ENCODE measurements at regions not wholly inside any gene's neighbourhood (a gene's known extent, or its start where the extent isn't known, plus 50 kb on each side); places are given as distances from the start of the nearest gene placed in this dataset.

DNA sequence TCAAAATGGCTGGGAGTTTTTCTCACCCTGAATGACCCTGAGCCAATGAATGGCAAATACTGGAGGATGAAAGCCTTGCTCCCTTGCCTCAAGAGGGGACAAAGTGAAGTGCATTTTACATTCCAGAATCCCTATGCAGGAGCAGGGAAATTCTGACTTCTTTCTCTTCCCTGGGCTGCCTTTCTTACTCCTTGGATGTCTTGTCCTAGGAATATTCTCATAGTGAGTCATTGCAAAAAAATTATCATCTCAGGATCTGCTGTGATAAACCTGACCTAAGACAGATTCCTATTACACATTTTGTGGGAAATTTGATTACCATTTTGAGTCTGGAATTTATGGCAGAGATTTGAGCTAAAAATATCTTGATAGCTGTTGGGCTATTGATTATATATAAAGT is 199.9 kb downstream of the TMA16 start:
- TF ChIP-seq, protein P1, sequence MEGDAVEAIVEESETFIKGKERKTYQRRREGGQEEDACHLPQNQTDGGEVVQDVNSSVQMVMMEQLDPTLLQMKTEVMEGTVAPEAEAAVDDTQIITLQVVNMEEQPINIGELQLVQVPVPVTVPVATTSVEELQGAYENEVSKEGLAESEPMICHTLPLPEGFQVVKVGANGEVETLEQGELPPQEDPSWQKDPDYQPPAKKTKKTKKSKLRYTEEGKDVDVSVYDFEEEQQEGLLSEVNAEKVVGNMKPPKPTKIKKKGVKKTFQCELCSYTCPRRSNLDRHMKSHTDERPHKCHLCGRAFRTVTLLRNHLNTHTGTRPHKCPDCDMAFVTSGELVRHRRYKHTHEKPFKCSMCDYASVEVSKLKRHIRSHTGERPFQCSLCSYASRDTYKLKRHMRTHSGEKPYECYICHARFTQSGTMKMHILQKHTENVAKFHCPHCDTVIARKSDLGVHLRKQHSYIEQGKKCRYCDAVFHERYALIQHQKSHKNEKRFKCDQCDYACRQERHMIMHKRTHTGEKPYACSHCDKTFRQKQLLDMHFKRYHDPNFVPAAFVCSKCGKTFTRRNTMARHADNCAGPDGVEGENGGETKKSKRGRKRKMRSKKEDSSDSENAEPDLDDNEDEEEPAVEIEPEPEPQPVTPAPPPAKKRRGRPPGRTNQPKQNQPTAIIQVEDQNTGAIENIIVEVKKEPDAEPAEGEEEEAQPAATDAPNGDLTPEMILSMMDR (IDR thresholded peaks at IDR 0.05; ENCODE audit: low read depth, low read length), result no peak
- TF ChIP-seq POLR2A (IDR thresholded peaks at IDR 0.05; ENCODE audit: extremely low read depth, insufficient read length), result no peak

Measured in NB4 (cell line).